LNCAP (cell line): ENCODE measurements at regions not wholly inside any gene's neighbourhood (a gene's known extent, or its start where the extent isn't known, plus 50 kb on each side); places are given as distances from the start of the nearest gene placed in this dataset.

ENCODE experiments used
- CTCF ChIP-seq: fragments of 450-650 bp; IDR thresholded peaks from 2 replicates; pipeline ENCODE4 v1.5.1; 2017; ENCODE audit warnings: mild to moderate bottlenecking

- no peak for TF ChIP-seq CTCF
Measured at GRCh38 chr18:31213641-31214040, 51.0 kb upstream of the DSC1 start.

- TF ChIP-seq CTCF, result no peak
Measured at GRCh38 chr18:31217038-31217849, 54.6 kb upstream of the DSC1 start.

- no peak for TF ChIP-seq CTCF
Measured at GRCh38 chr18:31218671-31219383, 56.2 kb upstream of the DSC1 start.

- no peak for TF ChIP-seq CTCF
Measured at GRCh38 chr18:31219395-31219794, 56.7 kb upstream of the DSC1 start.

- TF ChIP-seq CTCF, result no peak
Measured at GRCh38 chr18:31223371-31223770, 60.7 kb upstream of the DSC1 start.

GRCh38 chr18:31225668-31226067, 63.0 kb upstream of the DSC1 start:
- no peak for TF ChIP-seq CTCF

- no peak for TF ChIP-seq CTCF
Measured at GRCh38 chr18:31227497-31228229, 65.0 kb upstream of the DSC1 start.
